PFSK-1 (cell line): ENCODE measurements at regions not wholly inside any gene's neighbourhood (a gene's known extent, or its start where the extent isn't known, plus 50 kb on each side); places are given as distances from the start of the nearest gene placed in this dataset.

Experiments
- FOXP2 ChIP-seq: optimal IDR thresholded peaks from 2 replicates; pipeline ENCODE3; 2011; ENCODE audit warnings: borderline replicate concordance, control low read depth, inconsistent platforms; ENCODE audit not compliant: insufficient read depth; ENCODE audit errors: extremely low read length, extremely low read depth
- POLR2AphosphoS5 ChIP-seq: IDR thresholded peaks from 2 replicates; pipeline ENCODE4 v1.6.1; 2012; ENCODE audit warnings: low read depth, mild to moderate bottlenecking, control low read depth, low read length, moderate library complexity
- SIN3A ChIP-seq: IDR thresholded peaks from 2 replicates; pipeline ENCODE4 v1.6.1; 2012; ENCODE audit warnings: mild to moderate bottlenecking, low read length, moderate library complexity, borderline replicate concordance; ENCODE audit not compliant: insufficient read depth
- TAF1 ChIP-seq: IDR thresholded peaks from 2 replicates; pipeline ENCODE4 v1.6.1; 2012; ENCODE audit warnings: low read length, control low read depth, borderline replicate concordance; ENCODE audit not compliant: insufficient read depth
- TF ChIP-seq, protein P1 (sequence below), 2 experiments: IDR thresholded peaks; 2 replicates each; pipeline versions ENCODE4 v1.6.1 to v1.8.0; 2011 to 2012; ENCODE audit warnings: low read depth in 2 of 2, low read length in 2 of 2, control low read depth in 1 of 2, inconsistent platforms in 1 of 2, mild to moderate bottlenecking in 1 of 2, moderate library complexity in 1 of 2; ENCODE audit not compliant: insufficient read depth in 1 of 2

DNA sequence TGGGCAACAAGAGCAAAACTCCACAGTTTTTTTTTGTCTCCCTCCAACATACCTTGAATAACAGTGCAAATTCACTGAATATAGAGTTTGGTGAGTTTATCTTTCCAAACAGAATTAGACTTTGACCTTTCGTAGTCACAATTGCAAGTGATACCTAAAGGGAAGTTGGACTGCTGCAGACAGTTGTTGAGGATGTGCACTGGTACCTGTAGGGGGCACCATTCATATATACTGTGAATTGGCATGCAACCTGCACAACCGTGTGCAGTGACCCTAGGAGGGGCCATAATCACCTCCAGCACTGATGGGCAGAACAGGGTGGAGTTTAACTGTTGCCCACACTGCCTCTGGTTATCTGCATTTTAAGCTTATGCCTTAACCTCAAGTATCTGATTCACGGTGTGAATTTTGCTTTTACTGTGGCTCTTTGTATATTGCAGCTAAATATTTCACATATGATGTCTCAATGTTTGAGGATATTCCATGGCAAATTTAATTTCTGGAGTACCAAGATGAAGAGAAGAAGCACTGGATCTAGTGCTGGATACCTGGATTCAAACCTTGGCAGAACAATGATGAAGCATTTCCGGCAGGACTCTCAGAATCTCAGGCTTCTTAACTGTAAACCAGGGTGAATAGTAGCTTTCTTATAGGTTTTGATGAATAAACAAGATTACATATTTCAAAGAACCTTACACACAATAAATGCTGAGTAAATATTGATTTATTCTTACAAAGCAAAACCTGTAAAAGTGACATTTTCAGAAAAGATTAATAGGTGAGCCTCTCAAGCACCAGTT lies 144.3 kb downstream of the ACTBL2 start:
- TF ChIP-seq, protein P1, sequence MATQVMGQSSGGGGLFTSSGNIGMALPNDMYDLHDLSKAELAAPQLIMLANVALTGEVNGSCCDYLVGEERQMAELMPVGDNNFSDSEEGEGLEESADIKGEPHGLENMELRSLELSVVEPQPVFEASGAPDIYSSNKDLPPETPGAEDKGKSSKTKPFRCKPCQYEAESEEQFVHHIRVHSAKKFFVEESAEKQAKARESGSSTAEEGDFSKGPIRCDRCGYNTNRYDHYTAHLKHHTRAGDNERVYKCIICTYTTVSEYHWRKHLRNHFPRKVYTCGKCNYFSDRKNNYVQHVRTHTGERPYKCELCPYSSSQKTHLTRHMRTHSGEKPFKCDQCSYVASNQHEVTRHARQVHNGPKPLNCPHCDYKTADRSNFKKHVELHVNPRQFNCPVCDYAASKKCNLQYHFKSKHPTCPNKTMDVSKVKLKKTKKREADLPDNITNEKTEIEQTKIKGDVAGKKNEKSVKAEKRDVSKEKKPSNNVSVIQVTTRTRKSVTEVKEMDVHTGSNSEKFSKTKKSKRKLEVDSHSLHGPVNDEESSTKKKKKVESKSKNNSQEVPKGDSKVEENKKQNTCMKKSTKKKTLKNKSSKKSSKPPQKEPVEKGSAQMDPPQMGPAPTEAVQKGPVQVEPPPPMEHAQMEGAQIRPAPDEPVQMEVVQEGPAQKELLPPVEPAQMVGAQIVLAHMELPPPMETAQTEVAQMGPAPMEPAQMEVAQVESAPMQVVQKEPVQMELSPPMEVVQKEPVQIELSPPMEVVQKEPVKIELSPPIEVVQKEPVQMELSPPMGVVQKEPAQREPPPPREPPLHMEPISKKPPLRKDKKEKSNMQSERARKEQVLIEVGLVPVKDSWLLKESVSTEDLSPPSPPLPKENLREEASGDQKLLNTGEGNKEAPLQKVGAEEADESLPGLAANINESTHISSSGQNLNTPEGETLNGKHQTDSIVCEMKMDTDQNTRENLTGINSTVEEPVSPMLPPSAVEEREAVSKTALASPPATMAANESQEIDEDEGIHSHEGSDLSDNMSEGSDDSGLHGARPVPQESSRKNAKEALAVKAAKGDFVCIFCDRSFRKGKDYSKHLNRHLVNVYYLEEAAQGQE (IDR thresholded peaks at IDR 0.05; ENCODE audit: insufficient read depth in 1 of 2, low read depth in 2 of 2, low read length in 2 of 2) = no peak
- no peak for TF ChIP-seq TAF1
- no peak for TF ChIP-seq FOXP2
- TF ChIP-seq POLR2AphosphoS5 = no peak
- TF ChIP-seq SIN3A = no peak

DNA sequence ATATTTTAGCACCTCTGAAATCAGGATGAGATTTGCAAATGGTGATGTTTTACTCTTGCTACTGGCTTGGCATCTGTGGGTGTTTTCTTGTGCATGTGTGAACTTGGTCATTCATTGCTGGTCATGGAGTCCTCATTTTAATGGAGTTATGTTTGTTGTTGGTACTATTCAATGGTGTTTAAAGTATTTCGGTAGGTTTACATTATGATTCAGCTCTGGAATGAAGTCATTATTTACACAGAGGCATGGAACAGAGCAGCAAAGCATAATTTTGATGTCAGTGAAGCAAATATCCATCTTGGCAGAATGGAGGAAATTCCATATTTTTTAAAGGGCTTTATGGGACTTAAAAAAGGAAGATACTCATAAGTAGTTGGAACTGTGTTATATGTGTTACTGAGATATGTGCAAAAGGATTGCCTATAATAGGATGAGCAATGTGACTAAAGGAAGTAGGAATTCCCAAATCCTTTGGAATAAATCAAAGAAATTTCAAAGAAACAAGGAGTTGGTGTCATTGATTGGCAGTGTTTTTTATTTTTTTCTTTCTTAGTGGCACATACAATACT lies 147.4 kb downstream of the ACTBL2 start:
- TF ChIP-seq TAF1 (no peak), SIN3A (no peak), FOXP2 (no peak), POLR2AphosphoS5 (no peak)
- TF ChIP-seq, protein P1 (IDR thresholded peaks at IDR 0.05; ENCODE audit: insufficient read depth in 1 of 2, low read depth in 2 of 2, low read length in 2 of 2) = no peak

DNA sequence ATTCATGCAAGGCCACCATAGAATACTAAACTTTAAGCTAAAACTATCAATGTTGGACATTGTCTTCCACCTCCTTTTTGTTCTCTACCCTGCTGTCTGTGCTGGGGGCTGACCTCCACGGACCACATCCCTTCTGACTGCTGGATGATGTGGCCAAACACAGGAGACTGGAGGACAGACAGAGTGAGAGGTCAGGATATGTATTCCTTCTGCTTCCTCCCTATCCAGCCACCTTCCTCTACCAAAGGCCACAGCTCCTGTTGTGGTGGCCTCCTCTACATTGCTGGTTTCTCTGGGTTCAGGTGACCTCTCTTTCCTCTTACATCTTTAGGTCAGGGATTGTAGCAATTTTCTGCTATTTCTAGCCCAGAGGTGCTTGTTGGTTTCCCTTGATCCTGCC lies 148.1 kb downstream of the ACTBL2 start:
- TF ChIP-seq POLR2AphosphoS5 (no peak), TAF1 (no peak), FOXP2 (no peak)
- TF ChIP-seq, protein P1 (IDR thresholded peaks at IDR 0.05; ENCODE audit: insufficient read depth in 1 of 2, low read depth in 2 of 2, low read length in 2 of 2) = no peak

DNA sequence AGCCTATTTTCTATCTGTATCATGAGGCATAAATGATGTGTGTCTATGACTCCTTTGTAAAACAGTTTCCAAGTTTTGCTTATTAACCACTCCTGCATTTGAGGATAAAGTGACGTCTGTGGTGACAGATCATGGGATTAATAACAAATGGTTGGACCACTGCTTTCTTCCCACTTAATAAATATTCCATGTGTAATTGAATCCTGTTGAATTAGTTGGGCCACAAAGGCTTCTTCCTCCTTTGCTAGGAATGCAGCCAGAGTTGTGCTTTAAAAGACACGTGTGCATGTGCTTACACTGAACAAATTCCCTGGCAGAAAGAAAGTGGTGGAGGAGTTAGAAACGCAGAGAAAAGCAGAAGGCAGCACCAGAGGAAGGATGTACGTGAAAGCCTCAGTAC lies 150.2 kb downstream of the ACTBL2 start:
- TF ChIP-seq FOXP2 (no peak), SIN3A (no peak), TAF1 (no peak), POLR2AphosphoS5 (no peak)
- TF ChIP-seq, protein P1 (IDR thresholded peaks at IDR 0.05; ENCODE audit: insufficient read depth in 1 of 2, low read depth in 2 of 2, low read length in 2 of 2) = no peak
